PC-3 (cell line): ENCODE measurements at regions not wholly inside any gene's neighbourhood (a gene's known extent, or its start where the extent isn't known, plus 50 kb on each side); places are given as distances from the start of the nearest gene placed in this dataset.

Experiments used
- EZH2 ChIP-seq: fragments of 300-600 bp; sonication (generic); IDR thresholded peaks from one replicate; pipeline ENCODE4 v1.6.1; 2017; ENCODE audit warnings: antibody characterized with exemption, mild to moderate bottlenecking, low read length; ENCODE audit not compliant: unreplicated experiment
- TF ChIP-seq, protein P1 (sequence below): fragments of 300-600 bp; sonication (generic); conservative IDR thresholded peaks from 2 replicates; pipeline ENCODE4 v1.5.1; 2017; ENCODE audit warnings: antibody characterized with exemption, low read depth, mild to moderate bottlenecking, low read length

DNA sequence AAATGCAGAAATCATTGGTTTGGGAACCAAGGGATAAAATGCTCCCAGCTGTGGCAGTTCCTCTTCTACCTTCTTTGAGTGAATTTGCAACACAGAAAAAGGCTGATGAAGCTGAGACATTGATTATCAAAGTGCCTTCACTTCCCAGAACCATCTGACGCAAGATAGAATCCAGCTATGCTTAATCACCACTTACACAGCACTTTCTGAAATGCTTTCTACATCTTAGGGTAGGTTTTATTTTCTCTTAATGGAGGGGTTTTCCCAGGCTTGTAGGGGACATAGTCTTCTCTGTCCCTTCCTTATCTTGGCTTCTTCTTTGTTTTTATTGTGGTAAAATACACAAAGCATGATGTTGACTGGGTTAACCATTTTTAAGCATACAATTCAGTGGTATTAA lies 332.6 kb upstream of the ZNF32 start:
- TF ChIP-seq EZH2 = no peak
- TF ChIP-seq, protein P1, sequence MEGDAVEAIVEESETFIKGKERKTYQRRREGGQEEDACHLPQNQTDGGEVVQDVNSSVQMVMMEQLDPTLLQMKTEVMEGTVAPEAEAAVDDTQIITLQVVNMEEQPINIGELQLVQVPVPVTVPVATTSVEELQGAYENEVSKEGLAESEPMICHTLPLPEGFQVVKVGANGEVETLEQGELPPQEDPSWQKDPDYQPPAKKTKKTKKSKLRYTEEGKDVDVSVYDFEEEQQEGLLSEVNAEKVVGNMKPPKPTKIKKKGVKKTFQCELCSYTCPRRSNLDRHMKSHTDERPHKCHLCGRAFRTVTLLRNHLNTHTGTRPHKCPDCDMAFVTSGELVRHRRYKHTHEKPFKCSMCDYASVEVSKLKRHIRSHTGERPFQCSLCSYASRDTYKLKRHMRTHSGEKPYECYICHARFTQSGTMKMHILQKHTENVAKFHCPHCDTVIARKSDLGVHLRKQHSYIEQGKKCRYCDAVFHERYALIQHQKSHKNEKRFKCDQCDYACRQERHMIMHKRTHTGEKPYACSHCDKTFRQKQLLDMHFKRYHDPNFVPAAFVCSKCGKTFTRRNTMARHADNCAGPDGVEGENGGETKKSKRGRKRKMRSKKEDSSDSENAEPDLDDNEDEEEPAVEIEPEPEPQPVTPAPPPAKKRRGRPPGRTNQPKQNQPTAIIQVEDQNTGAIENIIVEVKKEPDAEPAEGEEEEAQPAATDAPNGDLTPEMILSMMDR = no peak
